ENCODE measurements at regions not wholly inside any gene's neighbourhood (a gene's known extent, or its start where the extent isn't known, plus 50 kb on each side); places are given as distances from the start of the nearest gene placed in this dataset.
"Not testable (repeated sequence)": the region's sequence is repeated elsewhere in the genome, so short reads cannot be mapped to it uniquely, and the experiment has no call there.

DNA sequence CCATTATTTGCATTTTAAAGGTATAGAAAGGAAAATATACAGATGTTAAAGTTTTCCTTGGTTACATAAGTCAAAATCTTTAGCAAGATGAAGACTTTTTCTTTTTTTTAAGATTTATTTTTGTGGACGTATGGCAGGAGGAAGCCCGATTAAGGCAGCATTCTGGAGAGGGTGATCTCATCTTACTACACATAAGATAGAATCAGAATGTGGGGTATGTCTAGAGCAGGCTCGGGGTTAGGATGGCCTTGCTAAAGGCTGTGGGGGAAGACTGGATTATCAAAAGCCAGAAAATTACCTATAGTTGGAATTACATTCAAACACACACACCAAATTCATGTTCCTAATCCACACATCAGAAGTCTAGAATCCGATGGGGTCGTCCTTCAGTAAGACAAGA lies 79.6 kb upstream of the OTOGL start:
- ATAC-seq (no peak), DNase-seq (no peak)
- TF ChIP-seq, protein P1, sequence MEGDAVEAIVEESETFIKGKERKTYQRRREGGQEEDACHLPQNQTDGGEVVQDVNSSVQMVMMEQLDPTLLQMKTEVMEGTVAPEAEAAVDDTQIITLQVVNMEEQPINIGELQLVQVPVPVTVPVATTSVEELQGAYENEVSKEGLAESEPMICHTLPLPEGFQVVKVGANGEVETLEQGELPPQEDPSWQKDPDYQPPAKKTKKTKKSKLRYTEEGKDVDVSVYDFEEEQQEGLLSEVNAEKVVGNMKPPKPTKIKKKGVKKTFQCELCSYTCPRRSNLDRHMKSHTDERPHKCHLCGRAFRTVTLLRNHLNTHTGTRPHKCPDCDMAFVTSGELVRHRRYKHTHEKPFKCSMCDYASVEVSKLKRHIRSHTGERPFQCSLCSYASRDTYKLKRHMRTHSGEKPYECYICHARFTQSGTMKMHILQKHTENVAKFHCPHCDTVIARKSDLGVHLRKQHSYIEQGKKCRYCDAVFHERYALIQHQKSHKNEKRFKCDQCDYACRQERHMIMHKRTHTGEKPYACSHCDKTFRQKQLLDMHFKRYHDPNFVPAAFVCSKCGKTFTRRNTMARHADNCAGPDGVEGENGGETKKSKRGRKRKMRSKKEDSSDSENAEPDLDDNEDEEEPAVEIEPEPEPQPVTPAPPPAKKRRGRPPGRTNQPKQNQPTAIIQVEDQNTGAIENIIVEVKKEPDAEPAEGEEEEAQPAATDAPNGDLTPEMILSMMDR (IDR thresholded peaks at IDR 0.05): no peak
- intact Hi-C loops (cut with DNase I): no loop called here
- no peaks in the 10 kb centered on the region for H3K27me3 ChIP-seq
- H3K36me3 ChIP-seq: no peaks in the 10 kb centered on the region
- no peaks in the 10 kb centered on the region for H3K9me3 ChIP-seq
- H3K4me1 ChIP-seq: no peaks in the 10 kb centered on the region
- H3K27ac ChIP-seq: no peak overlapping the region
- H3K4me3 ChIP-seq: no peak overlapping the region

DNA sequence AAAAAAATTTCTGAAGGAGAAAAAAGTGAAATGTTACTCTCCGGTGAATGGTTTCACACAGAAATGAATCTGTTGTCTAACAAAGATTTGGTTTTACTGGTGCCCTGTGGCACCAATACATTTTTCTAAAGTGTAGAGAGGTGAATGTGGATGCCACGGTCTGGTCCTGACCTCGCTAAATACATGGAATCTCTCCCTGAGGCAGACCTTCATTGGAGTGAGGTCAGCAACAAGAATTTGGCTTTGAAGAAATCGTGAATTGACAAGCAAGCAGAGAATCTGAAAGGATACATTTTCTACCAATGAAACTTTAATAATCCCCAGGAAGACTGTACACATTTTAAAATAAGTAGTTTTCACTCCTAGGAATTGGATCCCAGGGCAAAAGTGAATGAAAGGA lies 81.2 kb upstream of the OTOGL start:
- Histone ChIP-seq H3K27me3 (no peaks in the 10 kb centered on the region), H3K4me1 (no peaks in the 10 kb centered on the region), H3K4me3 (no peak overlapping the region), H3K27ac (no peak overlapping the region), H3K9me3 (no peaks in the 10 kb centered on the region), H3K36me3 (no peaks in the 10 kb centered on the region)
- ATAC-seq: no peak
- DNase-seq: no peak
- intact Hi-C loops (cut with DNase I): no loop called here
- TF ChIP-seq, protein P1 (IDR thresholded peaks at IDR 0.05): no peak

DNA sequence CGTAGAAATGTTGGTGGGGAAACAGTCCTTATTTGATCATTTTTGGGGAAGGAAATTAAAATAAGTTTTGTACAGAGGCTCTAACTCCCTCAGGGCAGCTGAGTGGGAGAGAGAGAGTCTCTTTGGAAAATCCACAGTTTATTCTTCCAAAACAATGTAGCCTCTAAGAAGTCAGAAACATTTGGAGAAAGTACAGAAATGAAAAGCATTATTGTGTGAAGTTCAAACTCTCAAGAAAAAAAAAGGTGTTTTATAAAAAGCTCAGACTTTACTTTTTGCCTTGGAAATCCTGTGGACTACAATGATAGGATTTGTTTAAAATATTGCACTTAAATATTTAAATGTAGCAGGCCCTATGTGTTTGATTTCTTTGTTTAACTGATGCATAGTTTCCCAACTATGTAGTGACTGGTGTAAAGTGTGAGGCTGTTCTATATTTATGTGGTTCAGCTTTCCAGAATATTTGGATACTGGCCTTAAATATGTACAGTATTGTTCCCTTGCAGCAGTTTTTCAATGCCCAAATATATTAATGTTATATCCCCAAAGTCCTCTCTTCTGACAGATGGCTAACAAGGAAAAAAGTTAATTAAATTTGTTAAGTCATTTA lies 82.0 kb upstream of the OTOGL start:
- Histone ChIP-seq H3K9me3 (peaks cover 0 to 3% of the 10 kb centered on the region in 2 donors), H3K4me1 (no peaks in the 10 kb centered on the region), H3K27me3 (no peaks in the 10 kb centered on the region), H3K4me3 (no peak overlapping the region), H3K36me3 (no peaks in the 10 kb centered on the region), H3K27ac (no peak overlapping the region)
- TF ChIP-seq, protein P1 (IDR thresholded peaks at IDR 0.05): no peak
- intact Hi-C loops (cut with DNase I): no loop called here
- DNase-seq (no peak), ATAC-seq (no peak)

DNA sequence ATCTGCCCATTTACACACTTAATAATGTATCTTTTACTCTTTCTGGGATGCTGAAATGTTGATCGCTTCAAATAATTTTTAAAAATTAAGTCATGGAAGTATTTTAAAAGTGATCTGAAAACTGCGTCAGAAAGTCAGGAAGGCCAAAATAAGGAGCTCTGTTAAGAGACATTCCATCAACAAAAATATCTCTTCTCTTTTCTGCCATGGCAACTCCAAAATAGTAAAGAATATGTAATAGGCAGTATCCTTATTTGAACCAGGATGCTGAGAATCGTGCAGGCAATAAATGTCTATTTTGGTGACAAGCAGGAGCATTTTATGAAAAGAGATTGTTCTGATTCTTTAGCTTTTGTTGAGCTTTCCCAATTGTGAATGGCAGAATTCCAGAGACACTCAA lies 81.8 kb upstream of the PPP1R12A start:
- intact Hi-C loops (cut with DNase I): no loop called here
- no peak for ATAC-seq
- H3K9me3 ChIP-seq: peaks cover 0 to 6% of the 10 kb centered on the region in 2 donors
- no peak for DNase-seq
- TF ChIP-seq, protein P1 (IDR thresholded peaks at IDR 0.05): no peak
- no peaks in the 10 kb centered on the region for H3K4me1 ChIP-seq
- H3K27me3 ChIP-seq: no peaks in the 10 kb centered on the region
- no peaks in the 10 kb centered on the region for H3K36me3 ChIP-seq
- no peak overlapping the region for H3K4me3 ChIP-seq
- no peak overlapping the region for H3K27ac ChIP-seq

DNA sequence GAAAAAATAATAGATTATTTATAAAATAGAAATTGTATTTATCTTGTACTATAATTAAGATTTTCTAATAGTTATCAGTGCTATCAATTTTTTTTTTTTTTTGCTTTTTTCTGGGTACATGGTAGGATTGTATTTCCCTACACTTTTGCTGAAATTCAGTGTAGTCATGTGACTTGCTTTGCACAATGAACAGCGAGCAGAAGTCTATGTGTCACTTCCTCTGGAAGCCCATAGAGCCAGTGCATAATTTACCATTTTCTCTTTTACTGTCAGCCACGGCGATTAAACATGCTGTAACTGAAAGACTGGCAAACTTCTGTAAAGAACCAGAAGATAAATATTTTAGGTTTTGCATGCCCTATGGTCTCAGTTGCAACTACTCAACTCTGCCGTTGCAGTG lies 80.8 kb upstream of the PPP1R12A start:
- intact Hi-C loops (cut with DNase I): no loop called here
- DNase-seq (no peak), ATAC-seq (no peak)
- Histone ChIP-seq H3K27ac (no peak overlapping the region), H3K4me1 (no peaks in the 10 kb centered on the region), H3K27me3 (no peaks in the 10 kb centered on the region), H3K4me3 (no peak overlapping the region), H3K9me3 (peaks cover 0 to 6% of the 10 kb centered on the region in 2 donors), H3K36me3 (no peaks in the 10 kb centered on the region)
- TF ChIP-seq, protein P1 (IDR thresholded peaks at IDR 0.05): no peak

DNA sequence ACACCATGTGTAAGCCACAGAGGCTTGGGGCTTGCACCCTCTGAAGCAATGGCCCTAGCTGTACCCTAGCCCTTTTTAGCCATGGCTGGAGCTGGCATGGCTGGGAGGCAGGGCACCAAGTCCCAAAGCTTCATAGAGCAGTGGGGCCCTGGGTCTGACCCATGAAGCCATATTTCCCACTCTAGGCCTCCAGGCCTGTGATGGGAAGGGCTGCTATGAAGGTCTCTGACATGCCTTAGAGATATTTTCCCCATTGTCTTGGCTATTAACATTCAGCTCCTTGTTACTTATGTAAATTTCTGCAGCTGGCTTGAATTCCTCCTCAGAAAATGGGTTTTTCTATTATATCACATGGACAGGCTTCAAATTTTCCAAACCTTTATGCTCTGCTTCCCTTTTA lies 68.8 kb upstream of the PPP1R12A start:
- DNase-seq; intact Hi-C loops (cut with DNase I); ATAC-seq; H3K4me3 ChIP-seq; H3K27ac ChIP-seq; H3K4me1 ChIP-seq; H3K27me3 ChIP-seq; H3K9me3 ChIP-seq; H3K36me3 ChIP-seq: not testable (repeated sequence)
